ENCODE measurements at regions not wholly inside any gene's neighbourhood (a gene's known extent, or its start where the extent isn't known, plus 50 kb on each side); places are given as distances from the start of the nearest gene placed in this dataset.

GRCh38 chr21:35969281-35969680, 91.0 kb downstream of the SETD4 start:
- TF ChIP-seq CTCF (IDR thresholded peaks at IDR 0.05): no peak
- ATAC-seq (ENCODE audit: low FRiP score) (no peak), DNase-seq (ENCODE audit: low spot score) (no peak)

DNA sequence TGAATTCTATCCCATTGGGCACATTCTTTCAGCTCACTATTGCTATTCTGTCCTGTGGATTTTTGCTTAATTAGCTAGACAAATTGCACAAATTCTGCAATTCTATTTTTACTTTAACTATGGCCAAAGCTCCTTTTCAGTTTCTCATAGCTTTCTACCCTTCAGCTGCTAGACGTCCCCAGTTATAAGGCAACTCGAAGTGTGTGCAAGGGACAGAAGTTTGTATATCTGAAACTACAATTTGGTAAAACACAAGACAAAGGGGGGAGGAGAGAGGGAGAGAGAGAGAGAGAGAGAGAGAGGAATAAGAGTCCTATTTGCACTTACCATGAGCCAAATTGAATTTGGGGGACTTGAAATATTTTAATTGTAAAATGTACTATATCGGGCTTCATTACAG, 91.8 kb downstream of the SETD4 start:
- TF ChIP-seq CTCF (IDR thresholded peaks at IDR 0.05): no peak
- no peak for ATAC-seq (ENCODE audit: low FRiP score)
- DNase-seq (ENCODE audit: low spot score): no peak

DNA sequence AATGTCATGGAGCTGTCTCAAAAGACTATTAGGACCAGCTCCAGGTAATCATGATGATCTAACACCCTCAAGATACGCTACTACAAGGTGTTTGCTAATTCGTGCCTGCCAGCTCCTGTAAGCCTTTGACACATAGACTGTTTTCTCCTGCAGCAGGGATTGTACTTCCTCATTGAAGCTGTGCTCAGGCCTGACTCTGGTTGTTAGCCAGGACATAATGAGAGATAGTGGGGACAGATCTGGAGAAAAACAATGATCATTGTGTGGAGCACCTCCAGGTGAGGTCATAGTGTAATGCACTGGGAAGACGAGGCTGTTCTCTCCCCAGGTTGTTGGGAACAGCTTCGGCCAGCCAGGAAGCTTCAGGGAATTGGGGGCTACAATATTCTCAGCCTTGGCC, 94.6 kb downstream of the SETD4 start:
- DNase-seq (ENCODE audit: low spot score) (no peak), ATAC-seq (ENCODE audit: low FRiP score) (no peak)
- TF ChIP-seq CTCF (IDR thresholded peaks at IDR 0.05): no peak

DNA sequence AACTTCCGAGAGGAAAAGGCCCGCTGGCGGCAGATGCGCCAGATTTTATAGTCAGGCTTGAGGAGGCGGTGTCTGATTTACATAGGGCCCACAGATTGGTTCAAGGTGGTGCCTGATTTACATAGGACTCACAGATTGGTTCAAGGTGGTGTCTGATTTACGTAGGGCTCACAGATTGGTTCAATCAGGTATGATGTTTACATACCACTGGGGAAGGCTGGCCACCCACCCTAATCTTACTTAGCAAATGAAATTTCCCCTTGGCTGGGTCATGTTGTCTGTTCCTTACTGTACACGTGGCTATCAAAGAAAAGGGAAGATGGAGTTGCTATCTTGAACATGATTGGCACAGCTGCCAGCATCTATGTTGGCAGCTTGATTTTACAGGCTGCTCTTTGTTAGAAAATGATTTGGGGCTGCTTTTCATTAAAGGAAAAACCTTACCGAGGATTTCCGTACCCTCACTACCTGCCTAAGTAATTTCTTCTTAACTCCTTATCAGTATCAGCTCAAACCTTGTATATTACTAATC, 96.3 kb downstream of the SETD4 start:
- TF ChIP-seq CTCF (IDR thresholded peaks at IDR 0.05): no peak
- ATAC-seq (ENCODE audit: low FRiP score) (no peak), DNase-seq (ENCODE audit: low spot score) (no peak)

DNA sequence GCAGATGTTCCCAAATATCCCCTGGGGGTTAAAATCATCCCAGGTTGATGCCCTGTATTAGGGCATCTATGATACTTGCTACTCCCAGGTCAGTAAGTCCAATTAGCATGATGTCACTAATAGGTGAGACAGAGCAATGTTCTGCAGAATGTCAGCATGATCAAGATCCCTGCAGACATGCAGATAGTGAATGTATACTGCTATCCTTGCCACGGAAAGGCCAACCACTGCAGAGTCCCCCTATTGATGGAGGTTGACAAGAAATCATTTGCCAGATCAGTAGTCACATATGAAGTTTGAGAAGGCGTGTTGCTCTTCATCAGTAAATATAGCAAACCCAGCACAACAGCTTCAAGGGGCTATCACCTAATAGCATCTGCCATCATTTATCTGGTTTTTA, 97.4 kb downstream of the SETD4 start:
- no peak for TF ChIP-seq CTCF (IDR thresholded peaks at IDR 0.05)
- ATAC-seq (ENCODE audit: low FRiP score) (no peak), DNase-seq (ENCODE audit: low spot score) (no peak)

DNA sequence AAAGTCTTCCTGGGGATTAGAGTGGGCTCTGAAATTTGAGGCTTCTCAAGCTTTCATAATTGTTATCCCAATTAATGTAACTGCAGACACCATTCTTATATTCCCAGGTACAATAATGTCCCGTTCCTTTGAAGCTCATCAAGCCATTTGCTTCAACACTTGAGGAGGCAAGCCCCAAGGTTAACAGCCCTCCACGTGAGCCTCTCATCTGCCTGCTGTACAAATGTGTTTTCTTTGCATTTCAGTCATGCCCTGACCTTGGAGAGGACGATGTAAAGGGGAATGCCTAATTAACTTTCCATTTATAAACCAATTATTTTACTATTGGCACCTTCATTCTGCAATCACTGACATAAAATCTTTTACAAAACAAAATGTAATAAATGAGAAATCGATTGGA, 106.3 kb downstream of the SETD4 start:
- no peak for DNase-seq (ENCODE audit: low spot score)
- ATAC-seq (ENCODE audit: low FRiP score): no peak
- TF ChIP-seq CTCF (IDR thresholded peaks at IDR 0.05): no peak

GRCh38 chr21:35953597-35953996, 106.7 kb downstream of the SETD4 start:
- no peak for ATAC-seq (ENCODE audit: low FRiP score)
- DNase-seq (ENCODE audit: low spot score): no peak
- TF ChIP-seq CTCF (IDR thresholded peaks at IDR 0.05): no peak
